ENCODE measurements at regions not wholly inside any gene's neighbourhood (a gene's known extent, or its start where the extent isn't known, plus 50 kb on each side); places are given as distances from the start of the nearest gene placed in this dataset.

GRCh38 chr5:124418390-124418789 lies 328.0 kb downstream of the ZNF608 start:
- H3K4me3 ChIP-seq (ENCODE audit: control insufficient read depth, low read depth, low read length), result no peak overlapping the region
- DNase-seq (ENCODE audit: low read depth), result no peak
- TF ChIP-seq CTCF (IDR thresholded peaks at IDR 0.05; ENCODE audit: control insufficient read depth, insufficient read depth, low read depth, low read length, missing control alignments), result no peak

- TF ChIP-seq CTCF (IDR thresholded peaks at IDR 0.05; ENCODE audit: control insufficient read depth, insufficient read depth, low read depth, low read length, missing control alignments), result no peak
- H3K4me3 ChIP-seq (ENCODE audit: control insufficient read depth, low read depth, low read length), result no peak overlapping the region
- DNase-seq (ENCODE audit: low read depth), result no peak
Observed at GRCh38 chr5:124417196-124417595, 329.2 kb downstream of the ZNF608 start.

- no peak for TF ChIP-seq CTCF (IDR thresholded peaks at IDR 0.05; ENCODE audit: control insufficient read depth, insufficient read depth, low read depth, low read length, missing control alignments)
- no peak for DNase-seq (ENCODE audit: low read depth)
- no peak overlapping the region for H3K4me3 ChIP-seq (ENCODE audit: control insufficient read depth, low read depth, low read length)
Observed at GRCh38 chr5:124416627-124417026, 329.8 kb downstream of the ZNF608 start.

- no peak overlapping the region for H3K4me3 ChIP-seq (ENCODE audit: control insufficient read depth, low read depth, low read length)
- no peak for TF ChIP-seq CTCF (IDR thresholded peaks at IDR 0.05; ENCODE audit: control insufficient read depth, insufficient read depth, low read depth, low read length, missing control alignments)
- DNase-seq (ENCODE audit: low read depth), result no peak
Observed at GRCh38 chr5:124414973-124415372, 331.5 kb downstream of the ZNF608 start.

GRCh38 chr5:124410539-124411488 lies 335.6 kb downstream of the ZNF608 start:
- no peak for TF ChIP-seq CTCF (IDR thresholded peaks at IDR 0.05; ENCODE audit: control insufficient read depth, insufficient read depth, low read depth, low read length, missing control alignments)
- no peak for DNase-seq (ENCODE audit: low read depth)
- H3K4me3 ChIP-seq (ENCODE audit: control insufficient read depth, low read depth, low read length), result no peak overlapping the region

- no peak overlapping the region for H3K4me3 ChIP-seq (ENCODE audit: control insufficient read depth, low read depth, low read length)
- no peak for DNase-seq (ENCODE audit: low read depth)
- TF ChIP-seq CTCF (IDR thresholded peaks at IDR 0.05; ENCODE audit: control insufficient read depth, insufficient read depth, low read depth, low read length, missing control alignments), result no peak
Observed at GRCh38 chr5:124408738-124409453, 337.5 kb downstream of the ZNF608 start.
